Prostate gland (tissue), 2 donors: ENCODE measurements at regions not wholly inside any gene's neighbourhood (a gene's known extent, or its start where the extent isn't known, plus 50 kb on each side); places are given as distances from the start of the nearest gene placed in this dataset.

Experiments
- DNase-seq: peaks from one replicate; pipeline ENCODE4 v3.0.0-alpha.2; 2019; ENCODE audit warnings: low spot score
- H3K27ac ChIP-seq, 2 donors: fragments of 200-600 bp; sonication (generic); 2 replicates each; pipeline ENCODE4 v1.5.1; 2017 to 2019
- H3K27me3 ChIP-seq: fragments of 200-600 bp; sonication (generic); replicated peaks from 2 replicates; pipeline ENCODE4 v1.5.1; 2019; ENCODE audit not compliant: insufficient read depth
- H3K36me3 ChIP-seq, 2 donors: fragments of 200-600 bp; sonication (generic); 1 replicate in 1 of 2; 2 replicates in 1 of 2; pipeline versions ENCODE4 v1.5.1 to v1.8.1; 2017 to 2019
- H3K4me1 ChIP-seq: fragments of 200-600 bp; sonication (generic); replicated peaks from 2 replicates; pipeline ENCODE4 v1.5.1; 2019
- H3K4me3 ChIP-seq, 2 donors: fragments of 200-600 bp; sonication (generic); 2 replicates each; pipeline ENCODE4 v1.5.1; 2017 to 2019
- H3K9me3 ChIP-seq: fragments of 200-600 bp; sonication (generic); 2 replicates; pipeline ENCODE4 v1.5.1; 2017
- CTCF ChIP-seq, 4 experiments: fragments of 200-600 bp in 2 of 4; fragments of 450-650 bp in 2 of 4; sonication (generic) in 2 of 4; IDR thresholded peaks; 1 replicate in 3 of 4; 2 replicates in 1 of 4; pipeline ENCODE4 v1.5.1; 2016 to 2019; ENCODE audit warnings: antibody characterized with exemption in 4 of 4, mild to moderate bottlenecking in 2 of 4, moderate library complexity in 2 of 4
- POLR2A ChIP-seq: fragments of 450-650 bp; IDR thresholded peaks from one replicate; pipeline ENCODE4 v1.6.1; 2016; ENCODE audit warnings: antibody characterized with exemption, mild to moderate bottlenecking
- POLR2AphosphoS5 ChIP-seq: sonication (generic); formaldehyde crosslinking; IDR thresholded peaks from one replicate; pipeline ENCODE4 v1.6.1; 2017; ENCODE audit warnings: antibody characterized with exemption
- WGBS: methylation state at CpG from one replicate; pipeline ENCODE4 v1.1.5; 2018; 5-methylcytosine and 5-hydroxymethylcytosine counted together
- intact Hi-C: fragments of 100-400 bp; cut with DNase I; formaldehyde crosslinking; loops from one replicate; pipeline ENCODE4 v1.14.2; 2022

GRCh38 chr6:63444768-63445167 is 125.0 kb upstream of the LGSN start:
- intact Hi-C loops, result no loop called here
- Histone ChIP-seq H3K4me1 (no peaks in the 10 kb centered on the region), H3K9me3 (no peaks in the 10 kb centered on the region), H3K27ac (no peak overlapping the region), H3K27me3 (no peaks in the 10 kb centered on the region), H3K36me3 (no peaks in the 10 kb centered on the region), H3K4me3 (no peak overlapping the region)
- 95% methylated on average over 7 of the region's 7 CpGs for WGBS
- DNase-seq, result no peak
- TF ChIP-seq POLR2A (no peak), POLR2AphosphoS5 (no peak), CTCF (IDR thresholded peaks at IDR 0.05) (no peak)

GRCh38 chr6:63446405-63446804 is 125.9 kb upstream of the LOC128125822 start:
- intact Hi-C loops, result no loop called here
- Histone ChIP-seq H3K36me3 (no peaks in the 10 kb centered on the region), H3K27me3 (no peaks in the 10 kb centered on the region), H3K4me1 (no peaks in the 10 kb centered on the region), H3K4me3 (no peak overlapping the region), H3K9me3 (no peaks in the 10 kb centered on the region), H3K27ac (no peak overlapping the region)
- no peak for TF ChIP-seq CTCF (IDR thresholded peaks at IDR 0.05)
- TF ChIP-seq POLR2A, result no peak
- TF ChIP-seq POLR2AphosphoS5, result no peak
- WGBS, result 92% methylated on average over 5 of the region's 5 CpGs
- no peak for DNase-seq

DNA sequence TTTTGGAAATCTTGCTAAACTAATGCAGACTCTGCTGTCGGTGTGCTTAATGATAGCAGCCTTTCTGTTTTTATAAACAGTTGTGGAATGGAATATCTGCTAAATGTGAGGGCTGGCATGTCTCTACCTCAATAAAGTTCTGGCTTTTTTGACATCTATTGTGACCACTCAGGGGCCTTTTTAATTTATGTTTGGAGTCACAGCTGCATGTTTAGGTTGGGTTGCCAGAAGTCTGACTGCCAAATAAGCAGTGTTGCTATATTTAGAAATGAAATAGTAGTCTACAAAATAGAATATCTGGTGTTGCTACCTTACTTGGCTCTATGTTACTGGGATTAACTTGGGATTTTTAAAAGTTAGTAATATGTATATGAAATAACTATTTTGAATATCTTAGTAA is 125.1 kb upstream of the LOC128125822 start:
- TF ChIP-seq CTCF (IDR thresholded peaks at IDR 0.05) (no peak), POLR2A (no peak), POLR2AphosphoS5 (no peak)
- Histone ChIP-seq H3K4me1 (no peaks in the 10 kb centered on the region), H3K27ac (no peak overlapping the region), H3K4me3 (no peak overlapping the region), H3K9me3 (no peaks in the 10 kb centered on the region), H3K27me3 (no peaks in the 10 kb centered on the region), H3K36me3 (no peaks in the 10 kb centered on the region)
- intact Hi-C loops, result no loop called here
- no peak for DNase-seq
- WGBS, result 19% methylated on average over 1 of the region's 1 CpG

DNA sequence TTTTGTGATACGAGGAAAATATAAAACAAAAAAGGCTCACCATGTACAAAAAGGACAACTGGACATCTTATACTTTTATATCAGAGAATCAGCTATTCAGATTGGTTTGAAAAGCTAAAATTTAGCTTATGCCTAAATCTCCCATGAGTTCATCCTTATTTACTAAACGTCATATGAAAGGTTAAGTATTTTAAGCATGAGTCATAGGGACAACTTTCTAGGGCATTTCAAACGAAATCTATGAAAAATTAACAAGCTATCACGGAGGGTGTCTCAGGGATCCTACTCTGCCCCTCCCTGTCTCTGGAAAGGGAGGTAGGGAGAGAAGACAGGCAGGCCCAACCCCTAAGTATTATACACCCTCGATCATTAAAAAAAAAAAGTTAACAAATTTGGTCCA is 124.1 kb upstream of the LOC128125822 start:
- intact Hi-C loops, result no loop called here
- H3K36me3 ChIP-seq, result no peaks in the 10 kb centered on the region
- no peak overlapping the region for H3K4me3 ChIP-seq
- WGBS, result 45% methylated on average over 5 of the region's 5 CpGs
- H3K4me1 ChIP-seq, result no peaks in the 10 kb centered on the region
- no peaks in the 10 kb centered on the region for H3K9me3 ChIP-seq
- TF ChIP-seq POLR2AphosphoS5 (no peak), CTCF (IDR thresholded peaks at IDR 0.05) (no peak), POLR2A (no peak)
- DNase-seq, result no peak
- H3K27ac ChIP-seq, result no peak overlapping the region
- H3K27me3 ChIP-seq, result no peaks in the 10 kb centered on the region

DNA sequence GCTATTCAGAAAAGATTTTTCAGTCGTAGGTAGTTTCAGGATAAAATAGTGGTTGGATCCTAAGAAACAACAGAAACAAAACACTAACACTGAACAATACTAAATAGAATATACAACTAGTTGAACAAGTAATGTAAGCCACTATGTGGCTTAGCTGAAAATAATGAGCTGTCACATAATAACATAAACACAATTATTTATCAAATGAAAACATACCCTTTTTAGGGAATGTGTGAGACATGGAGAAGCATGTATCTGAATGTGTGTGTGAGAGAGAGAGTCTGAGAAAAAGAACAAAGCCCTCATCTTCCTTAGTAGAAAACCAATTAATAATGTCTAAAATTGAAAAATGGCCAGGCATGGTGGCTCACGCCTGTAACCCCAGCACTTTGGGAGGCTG is 122.6 kb upstream of the LOC128125822 start:
- Histone ChIP-seq H3K36me3 (no peaks in the 10 kb centered on the region), H3K27me3 (no peaks in the 10 kb centered on the region), H3K27ac (no peak overlapping the region), H3K4me3 (no peak overlapping the region), H3K9me3 (no peaks in the 10 kb centered on the region), H3K4me1 (no peaks in the 10 kb centered on the region)
- intact Hi-C loops, result no loop called here
- no peak for DNase-seq
- no peak for TF ChIP-seq POLR2AphosphoS5
- no peak for TF ChIP-seq CTCF (IDR thresholded peaks at IDR 0.05)
- WGBS, result 79% methylated on average over 2 of the region's 2 CpGs
